Stimulated activated CD8-positive, alpha-beta memory T cell treated with anti-CD3 and anti-CD28 coated beads, Interleukin-15, amount 100 ng/mL, for 48 hours (primary cell): ENCODE measurements at regions not wholly inside any gene's neighbourhood (a gene's known extent, or its start where the extent isn't known, plus 50 kb on each side); places are given as distances from the start of the nearest gene placed in this dataset.
"Not testable (repeated sequence)": the region's sequence is repeated elsewhere in the genome, so short reads cannot be mapped to it uniquely, and the experiment has no call there.

Experiments
- DNase-seq, 2 donors: peaks; one replicate each; pipeline ENCODE4 v3.0.0-alpha.2; 2020; ENCODE audit warnings: low read depth in 2 of 2

DNA sequence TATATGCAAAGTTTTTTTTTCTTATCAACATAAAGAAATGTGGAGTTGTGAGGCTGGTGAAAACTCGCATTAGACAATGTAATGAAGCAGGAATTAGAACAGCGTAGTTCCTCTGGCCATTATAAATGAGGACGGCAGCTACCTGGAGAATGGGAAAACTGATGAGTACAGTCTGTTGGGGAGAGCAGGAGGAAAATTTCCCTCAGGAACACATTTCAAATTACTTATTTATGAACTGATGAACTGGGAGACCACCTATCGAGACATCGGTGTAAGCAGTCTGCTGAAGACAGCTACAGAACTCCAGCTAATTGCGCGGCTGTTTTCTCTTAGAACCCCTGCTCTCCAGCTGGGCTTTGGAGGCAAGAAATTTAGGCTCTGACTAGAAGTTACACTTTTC is 343.9 kb upstream of the CLINT1 start:
- DNase-seq = no peak

DNA sequence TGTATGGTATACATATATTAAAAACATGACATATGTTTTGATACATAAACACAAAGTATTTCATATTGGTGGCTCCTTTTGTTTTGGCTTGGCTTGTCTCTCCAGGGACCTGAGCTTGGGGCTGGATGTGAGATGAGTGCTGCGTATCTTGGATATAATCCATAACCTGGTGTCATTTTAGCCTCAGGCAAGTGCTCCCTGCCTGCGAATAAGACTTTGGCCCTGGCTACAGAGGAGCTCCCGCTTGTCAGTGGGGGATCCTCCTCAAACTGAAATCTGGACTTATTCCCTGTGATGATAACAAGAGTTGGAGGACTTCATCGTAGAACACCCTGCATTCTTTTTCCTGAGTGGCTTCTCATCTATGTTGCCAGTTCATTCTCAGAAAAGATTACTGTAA is 341.7 kb upstream of the CLINT1 start:
- DNase-seq = no peak

DNA sequence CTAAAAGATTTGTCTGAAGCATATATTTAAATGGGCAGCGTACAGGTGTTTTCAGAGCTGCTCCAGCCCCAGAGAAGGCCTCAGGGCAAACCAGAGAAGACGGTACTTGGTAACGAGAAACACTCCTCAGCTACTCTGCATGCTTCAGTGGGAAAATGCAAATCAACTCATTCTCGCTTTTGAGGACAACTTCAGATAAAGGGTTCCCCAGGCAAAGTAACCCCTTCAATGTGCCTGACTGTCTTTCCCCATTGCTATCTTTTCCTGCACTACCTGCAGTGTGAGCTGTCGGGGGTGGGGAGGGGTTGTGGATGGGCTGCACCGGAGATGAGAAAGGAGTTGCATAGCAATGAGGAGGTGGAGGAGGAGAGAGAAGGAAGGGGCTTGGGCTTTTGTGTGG is 339.7 kb upstream of the CLINT1 start:
- no peak for DNase-seq

DNA sequence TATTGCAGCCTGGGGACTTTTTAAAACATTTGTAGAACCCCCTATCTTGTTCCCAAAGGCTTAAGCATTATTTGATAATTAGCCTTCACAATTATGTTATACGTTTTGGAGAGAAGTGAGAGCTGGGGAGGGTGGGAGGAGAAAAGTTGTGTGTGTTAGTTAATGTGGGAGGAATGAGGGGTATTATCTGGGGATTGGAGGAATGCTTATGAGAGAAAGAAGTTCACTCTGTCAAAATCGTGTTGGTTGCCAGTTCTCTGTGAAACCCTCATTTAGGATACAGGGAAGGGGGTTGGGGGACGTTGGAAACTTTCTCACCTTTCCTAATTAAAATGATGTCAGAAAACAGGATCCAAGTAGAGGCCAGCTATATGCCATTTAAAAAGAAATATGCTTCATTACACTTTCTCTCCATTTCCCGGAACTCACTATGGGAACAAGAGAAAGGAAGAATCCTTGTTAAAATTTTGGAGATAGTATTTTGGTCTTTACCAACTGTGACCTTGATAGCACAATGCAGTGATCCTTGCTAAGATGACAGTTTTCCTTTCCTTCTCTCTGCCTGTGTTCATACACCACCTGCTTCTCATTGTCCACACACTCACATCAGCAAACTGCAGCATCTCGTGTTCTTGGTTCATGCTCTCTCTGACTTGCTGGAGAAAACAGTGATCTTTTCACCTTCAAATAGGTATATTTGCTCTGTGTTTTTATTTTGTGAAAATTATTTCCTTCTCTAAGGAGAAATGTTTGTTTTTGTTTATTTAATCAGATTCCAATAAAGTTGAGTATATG is 336.7 kb upstream of the CLINT1 start:
- DNase-seq = no peak

DNA sequence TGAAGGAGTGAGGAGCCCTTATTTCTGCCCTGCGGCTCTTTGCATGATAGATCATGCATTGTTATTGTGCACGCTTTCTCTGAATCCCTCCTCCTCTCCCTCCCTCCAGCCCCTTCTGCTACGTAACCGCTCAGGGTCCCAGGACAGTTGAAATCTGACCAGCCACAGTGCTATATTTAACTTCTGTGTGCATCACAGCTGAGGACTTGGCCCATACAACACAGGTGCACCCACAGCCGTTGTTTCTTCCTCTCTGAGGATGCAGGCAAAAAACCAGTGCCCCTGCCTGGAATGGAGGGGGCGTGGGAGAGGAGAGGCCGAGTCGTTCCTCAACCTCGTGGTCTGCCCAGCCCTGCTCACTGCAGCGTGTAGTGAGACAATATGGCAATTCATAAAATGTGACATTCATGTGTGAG is 335.6 kb upstream of the CLINT1 start:
- DNase-seq = no peak

DNA sequence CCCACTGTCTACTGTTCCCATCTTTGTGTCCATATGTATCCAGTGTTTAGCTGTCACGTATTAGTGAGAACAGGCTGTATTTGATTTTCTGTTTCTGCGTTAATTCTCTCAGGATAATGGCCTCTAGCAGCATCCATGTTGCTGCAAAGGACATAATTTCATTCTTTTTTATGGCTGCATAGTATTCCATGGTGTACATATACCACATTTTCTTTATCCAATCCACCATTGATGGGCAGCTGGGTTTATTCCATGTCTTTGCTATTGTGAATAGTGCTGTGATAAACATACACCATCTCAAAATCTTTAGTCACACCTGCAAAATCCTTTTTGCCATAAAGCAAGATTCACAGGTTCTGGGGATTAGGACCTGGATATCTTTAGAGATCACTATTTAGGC is 334.4 kb upstream of the CLINT1 start:
- not testable (repeated sequence) for DNase-seq

DNA sequence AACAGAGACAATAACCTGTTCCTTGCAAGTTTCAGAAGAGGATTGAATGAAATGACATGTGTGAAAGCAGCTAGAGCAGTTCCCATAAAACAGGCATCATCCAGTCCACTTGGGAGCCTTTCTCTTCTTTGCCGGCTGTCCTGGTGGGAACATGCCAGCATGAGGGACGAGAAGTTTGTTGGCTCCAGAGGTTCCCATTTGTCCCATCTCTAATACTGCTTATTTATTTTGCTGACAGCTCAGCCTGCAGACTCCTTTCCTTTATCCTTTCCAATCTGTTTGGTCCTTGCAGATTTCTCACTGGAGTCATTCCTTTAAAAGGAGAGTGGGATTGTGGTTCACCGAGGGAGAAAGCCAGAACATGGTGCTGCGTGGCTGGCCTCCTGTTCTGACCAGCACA is 321.5 kb upstream of the CLINT1 start:
- no peak for DNase-seq

DNA sequence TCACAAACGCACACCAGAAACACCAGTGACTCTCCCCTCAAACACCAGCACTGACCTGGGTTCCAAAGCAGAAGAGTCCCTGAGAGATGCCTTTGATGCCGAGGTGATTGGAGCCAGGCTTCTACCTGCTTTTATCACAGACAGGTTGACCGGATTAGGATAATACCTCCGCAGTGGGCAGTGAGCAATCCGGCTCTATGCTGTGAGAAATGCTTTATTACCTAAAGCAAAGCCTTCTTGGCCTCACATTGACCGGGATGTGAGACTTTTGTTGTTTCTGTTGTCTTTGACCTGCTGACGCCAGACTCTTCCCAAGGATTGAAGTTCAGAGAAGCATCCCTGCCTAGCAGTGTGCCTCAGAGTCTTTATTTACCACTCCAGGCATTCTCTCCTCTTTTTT is 320.3 kb upstream of the CLINT1 start:
- no peak for DNase-seq

DNA sequence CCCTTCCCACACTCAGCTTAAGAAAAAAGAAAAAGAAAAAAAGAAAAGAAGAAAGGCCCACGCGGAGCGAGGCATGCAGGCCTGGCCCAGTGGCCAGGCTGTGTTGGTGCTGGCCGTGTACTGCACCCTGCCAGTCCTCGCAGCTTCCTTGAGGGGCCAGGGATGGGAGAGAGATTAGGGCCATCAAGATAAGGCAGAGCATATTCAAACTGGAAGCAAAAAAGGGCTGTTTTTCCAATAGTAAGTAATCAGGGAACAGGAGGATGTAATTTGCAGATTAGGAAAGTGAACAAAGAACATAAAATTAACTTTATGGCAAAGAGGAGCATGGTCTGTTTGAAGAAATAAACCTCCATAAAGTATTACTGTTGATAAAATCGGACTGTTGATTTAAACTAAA is 319.6 kb upstream of the CLINT1 start:
- DNase-seq = no peak

DNA sequence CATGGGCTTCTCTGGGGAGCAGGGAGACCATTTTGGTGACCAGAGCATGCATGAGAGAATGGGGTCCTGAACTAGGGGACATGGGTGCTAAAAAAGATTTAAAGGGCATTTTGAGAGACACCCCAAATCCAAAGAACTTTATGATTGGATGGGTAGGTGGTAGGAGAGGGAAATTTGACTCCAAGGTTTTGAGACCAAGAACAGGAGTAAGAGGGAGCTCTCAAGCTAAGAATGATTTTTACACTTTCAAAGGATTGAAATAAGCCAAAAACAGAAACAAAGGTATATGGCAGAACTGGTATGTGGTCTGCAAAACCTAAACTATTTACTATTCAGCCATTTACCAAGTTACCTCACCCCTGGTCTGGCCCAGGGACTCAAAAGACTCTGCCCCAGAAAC is 318.2 kb upstream of the CLINT1 start:
- DNase-seq = no peak

DNA sequence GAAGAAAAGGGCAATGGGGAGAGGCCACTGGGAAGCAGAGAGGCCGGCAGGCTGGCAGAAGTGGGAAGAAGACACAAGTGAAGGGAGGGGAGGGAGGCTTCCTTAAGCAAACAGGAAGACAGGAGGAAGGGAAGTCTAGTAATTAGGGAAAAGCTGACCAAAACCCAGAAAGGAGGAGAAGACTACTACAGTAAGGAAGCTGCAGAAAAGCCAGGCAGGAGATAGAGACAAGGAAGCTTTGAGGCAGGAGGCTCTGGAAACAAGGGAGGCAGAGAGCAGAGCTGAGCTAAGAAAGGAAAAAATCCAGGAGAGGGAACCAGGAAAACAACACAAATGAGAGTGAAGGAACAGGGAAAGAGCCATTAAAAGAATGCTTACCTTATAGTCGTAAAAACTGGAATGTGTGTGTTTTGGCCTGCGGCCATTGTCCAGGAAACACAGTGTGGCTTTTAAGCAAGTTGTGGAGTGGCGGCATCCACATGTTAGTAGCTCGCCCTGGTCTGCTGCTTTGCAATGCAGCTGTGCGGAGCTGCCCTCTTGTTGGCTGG is 317.1 kb upstream of the CLINT1 start:
- no peak for DNase-seq

DNA sequence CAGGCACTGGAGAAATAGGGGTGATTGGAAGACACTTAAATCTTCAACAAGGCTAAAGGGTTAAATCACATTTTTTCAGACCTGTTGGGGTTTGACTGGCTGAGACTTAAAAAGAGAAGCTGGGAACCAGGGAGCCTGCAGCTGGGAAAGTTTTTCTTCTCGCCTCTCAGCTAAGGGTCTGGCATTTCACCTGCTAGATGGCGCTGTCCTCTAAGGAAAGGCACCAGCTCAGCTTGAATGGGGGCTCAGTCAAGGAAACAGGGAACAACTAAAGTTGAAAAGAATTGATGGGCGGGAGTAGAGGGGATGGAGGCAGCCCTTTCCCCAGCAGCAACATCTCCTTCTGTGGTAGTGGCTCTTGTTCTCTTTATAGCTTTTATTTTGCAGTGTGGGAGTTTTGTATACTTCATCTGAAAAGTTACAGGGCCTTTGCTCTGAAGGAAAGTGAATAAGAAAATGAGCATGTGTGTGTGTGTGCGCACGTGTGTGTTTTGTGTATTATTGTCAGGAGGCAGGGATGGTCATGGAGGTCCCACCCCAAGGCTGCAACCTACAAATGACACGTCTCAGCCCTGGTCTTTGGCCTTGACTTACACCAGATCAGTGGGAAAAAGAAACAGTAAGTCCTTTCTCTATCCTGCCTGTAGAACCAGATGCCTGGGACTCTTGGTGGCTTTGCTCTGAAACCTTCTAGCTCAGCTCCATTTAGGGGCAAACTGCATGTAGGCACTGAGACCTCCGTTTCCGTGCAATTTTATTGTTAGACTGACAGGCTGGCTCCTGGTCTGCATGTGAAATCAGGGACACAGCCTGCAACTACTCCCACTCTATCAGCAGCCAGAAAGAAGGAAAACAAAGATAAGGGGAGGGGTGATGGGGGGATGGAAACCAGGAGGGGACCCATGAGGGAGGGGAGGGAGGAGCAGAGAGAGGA is 316.2 kb upstream of the CLINT1 start:
- DNase-seq = peak; percentile 2 to 4

DNA sequence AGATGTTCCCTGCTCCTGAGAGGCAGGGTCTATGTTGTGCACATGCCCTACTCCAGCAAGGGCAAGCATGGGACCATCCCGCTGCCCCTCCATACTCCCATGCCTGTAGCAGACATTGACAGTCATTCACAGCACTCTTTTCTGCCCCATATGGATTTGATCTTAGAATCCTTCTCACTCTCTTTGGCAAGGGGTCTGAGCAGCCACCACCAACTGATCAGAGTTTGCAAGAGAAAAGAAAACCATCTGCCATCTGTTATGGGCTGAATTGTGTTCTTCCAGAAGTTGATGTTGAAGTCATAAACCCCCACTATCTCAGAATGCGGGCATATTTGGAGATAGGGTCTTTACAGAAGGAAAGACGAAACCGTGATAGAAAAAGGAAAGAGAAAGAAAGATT is 315.1 kb upstream of the CLINT1 start:
- DNase-seq = no peak

DNA sequence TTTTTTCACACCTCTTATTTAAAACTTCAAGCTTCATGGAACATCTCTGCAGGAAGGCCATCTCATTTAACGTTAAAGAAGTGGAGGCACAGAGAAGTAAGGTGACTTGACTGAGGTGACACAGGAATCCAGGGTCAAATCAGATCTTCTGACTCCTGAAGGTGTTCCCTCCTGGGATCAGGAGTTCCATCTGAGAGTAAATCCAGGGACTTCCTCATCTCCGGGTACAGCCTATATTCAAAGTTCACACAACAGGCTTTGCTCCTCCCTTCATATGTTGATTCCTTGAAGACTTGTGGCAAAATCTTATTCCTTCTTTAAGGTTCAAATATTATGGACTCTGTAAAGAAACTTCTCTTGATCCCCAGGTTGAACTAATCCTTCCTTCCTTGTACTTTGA is 313.1 kb upstream of the CLINT1 start:
- no peak for DNase-seq

DNA sequence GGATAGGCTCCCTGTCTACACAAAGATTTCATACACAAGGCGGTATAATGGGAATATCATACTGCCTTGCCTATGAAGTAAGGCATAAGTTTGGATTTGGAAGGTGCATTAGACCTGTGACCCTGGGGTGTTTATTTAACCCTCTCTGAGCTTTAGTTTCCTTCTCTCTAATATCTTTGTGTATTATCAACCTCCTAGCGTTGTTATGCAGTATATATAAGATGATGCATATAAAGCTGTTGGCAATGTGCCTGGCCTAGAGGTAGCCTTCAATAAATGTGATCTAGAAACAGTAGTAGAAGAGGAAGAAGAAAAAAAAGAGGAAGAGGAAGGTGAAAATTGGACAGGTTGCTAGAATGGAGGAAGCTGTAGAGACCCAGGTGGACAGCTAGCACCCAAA is 311.6 kb upstream of the CLINT1 start:
- DNase-seq = no peak

DNA sequence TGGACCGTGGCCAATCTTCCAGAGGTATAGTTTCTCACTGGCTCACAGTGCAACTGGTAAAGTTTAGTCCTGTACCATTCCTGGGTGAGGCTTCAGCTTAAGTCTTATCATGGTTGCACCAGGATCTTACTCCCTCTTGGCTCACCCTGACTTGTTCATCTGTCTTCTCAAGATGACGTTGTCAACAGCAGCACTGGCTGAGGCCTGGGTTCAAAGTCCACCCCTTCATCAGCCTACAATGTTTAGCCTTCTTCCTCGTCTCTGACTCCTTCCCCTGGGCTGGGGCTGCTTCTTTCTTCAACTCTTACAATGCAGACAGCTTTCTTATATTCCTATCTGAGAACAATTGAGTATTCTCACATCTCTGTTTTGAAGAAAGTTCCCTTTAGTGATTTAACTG is 311.1 kb upstream of the CLINT1 start:
- no peak for DNase-seq

DNA sequence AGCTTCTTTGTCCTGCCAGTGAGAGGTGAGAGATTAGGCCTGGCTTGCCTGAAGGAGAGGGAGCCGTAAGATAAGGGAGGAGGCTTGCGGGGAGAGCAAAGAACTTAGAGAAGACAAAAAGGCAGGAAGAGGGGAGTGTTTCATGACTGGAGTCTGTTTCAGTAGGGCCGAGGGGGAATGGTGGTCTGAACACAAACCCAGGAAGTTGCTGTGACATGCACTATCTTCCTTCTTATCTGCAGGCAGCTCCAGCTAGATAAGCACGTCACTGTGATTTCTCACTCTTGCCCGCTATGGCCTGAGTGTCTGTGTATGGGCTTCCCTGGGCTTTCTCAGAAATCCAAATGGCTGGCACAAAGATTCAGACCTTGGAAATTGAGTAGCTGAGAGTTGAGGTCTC is 307.5 kb upstream of the CLINT1 start:
- no peak for DNase-seq

DNA sequence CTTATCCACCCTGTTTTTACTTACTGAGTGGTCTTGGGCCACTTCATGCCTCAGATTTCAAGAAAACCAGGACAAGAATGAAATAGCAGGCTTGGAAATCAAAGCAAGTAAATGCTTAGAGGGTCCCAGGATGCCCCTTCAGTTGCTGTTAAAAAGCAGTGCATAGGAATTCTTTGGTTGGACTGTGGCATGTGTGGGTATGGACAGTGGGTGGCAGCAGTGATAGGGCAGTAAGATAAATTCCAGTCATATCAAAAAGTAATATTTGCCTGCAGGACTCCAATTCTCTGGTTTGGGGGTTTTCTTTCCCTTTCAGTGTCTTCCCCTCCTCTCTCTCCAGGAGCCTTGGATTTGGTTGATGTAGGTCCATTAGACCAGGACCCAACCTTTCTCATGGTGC is 306.7 kb upstream of the CLINT1 start:
- DNase-seq = no peak

DNA sequence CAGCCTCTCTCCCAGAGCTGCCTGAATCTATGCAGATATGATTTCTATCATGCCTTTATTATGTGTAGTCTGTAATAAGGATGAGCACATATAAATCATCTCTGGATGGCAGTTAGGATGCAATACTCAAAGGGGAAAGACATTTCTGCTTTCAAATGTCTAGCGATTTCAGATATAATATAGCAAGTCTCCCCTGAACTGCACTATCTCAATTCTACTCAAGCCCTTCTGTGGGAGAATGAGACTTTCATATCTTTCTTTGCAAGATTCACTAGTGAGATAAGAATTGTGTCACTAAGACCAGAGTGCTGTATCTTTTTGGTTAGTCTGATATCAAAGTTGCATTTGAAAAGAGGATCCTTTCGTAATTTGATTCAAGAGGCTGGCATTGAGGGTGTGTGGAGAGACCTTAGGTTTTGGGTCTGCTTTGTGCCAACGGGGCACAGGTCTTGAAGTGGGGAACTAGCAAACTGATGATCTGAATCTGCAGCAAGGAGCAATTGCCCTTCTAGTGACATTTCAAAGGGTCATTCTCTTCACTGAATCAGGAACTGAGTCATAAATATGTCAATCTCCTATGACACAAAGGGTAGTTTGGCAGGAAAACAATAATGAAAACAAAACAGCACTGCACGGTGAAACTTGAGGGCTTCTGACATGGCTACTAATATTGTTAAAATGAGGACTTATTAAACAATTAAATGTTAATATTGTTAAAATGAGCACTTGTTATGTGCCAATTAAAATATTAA is 305.5 kb upstream of the CLINT1 start:
- DNase-seq = no peak

DNA sequence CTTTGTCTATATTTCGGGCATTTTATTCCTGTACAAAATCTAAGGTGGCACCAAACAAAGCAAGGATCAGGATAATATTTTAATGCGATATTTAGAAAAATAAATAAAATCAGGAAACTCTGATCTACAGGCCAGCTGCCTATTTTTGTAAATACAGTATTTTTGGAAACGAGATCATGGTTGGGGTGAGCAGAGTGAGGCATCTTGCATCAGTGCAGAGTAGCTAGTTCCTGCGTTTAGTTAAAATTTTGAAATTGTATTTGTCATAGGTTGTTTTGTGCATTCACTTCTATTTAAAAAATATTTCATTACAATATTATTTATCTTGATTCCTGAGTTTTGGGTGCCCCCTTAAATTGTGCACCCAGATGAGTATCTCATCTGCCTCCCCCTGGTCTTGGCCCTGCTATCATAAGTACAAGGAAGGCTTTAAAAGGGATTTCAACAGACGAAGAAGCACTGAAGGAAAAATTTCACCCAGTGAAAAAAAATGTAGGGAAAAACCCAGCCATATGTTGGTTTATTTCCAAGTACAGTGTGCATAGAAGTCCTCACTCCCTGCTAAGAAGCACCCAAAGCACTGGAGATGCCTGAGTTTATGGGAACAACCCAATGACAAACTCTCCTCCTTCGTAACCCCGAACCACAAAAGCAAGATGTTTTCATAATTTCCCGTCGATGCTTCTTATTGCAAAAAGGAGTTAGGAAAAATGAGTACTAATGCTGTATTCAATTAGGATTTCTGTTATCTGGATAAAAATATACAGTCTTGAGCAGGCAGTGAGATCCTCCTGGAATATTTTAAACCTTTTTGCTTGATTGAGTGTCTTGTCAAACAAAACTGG is 304.7 kb upstream of the CLINT1 start:
- DNase-seq = no peak

DNA sequence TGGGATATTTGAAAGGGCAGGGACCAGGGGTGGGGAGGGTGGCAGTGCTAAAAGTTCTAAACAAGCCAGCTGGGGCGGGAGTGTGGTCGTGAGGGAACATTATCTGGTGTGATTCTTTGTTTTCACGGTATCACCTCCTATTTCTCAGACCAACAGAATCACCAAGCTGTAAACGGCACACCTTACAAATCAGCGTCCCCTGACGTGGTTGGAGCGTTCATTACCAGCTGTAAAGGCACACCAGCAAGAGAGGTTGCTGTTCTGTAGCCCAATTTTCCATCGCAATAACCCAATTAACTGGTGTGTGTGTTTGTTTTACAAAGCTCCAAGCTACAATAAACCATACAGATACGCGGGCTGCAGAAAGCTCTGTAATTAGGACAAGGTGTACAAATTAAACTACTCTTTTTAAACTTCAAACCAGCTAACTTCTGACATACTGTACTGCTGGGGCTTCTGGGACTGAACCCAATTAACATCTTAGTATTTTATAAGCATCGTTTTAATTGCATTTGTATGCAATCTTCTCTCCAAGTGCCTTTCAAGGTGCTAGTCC is 303.6 kb upstream of the CLINT1 start:
- DNase-seq = no peak
